ENCODE measurements at regions not wholly inside any gene's neighbourhood (a gene's known extent, or its start where the extent isn't known, plus 50 kb on each side); places are given as distances from the start of the nearest gene placed in this dataset.

DNA sequence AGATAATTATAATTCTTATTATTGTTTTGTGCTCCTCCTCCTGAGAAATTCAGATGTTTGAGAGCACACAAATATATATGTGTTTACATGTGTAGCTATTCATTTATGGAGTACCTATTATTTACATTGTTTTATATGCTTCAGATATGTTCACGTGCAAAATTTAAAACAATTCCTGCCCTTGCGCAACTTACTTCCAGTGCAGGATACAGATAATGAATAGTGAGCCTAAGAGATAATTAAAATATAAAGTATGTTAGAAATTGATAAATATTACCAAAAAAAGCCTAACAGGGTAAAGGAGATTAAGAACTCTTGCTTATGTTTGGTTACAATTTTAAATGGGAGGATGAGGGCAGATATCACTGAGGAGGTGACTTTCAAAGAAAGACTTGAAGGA, 81.7 kb upstream of the DPH6 start:
- H2BK20ac ChIP-seq (ENCODE audit: low read depth, low read length), result no peak overlapping the region
- H4K91ac ChIP-seq (ENCODE audit: insufficient read depth, low read depth, low read length), result no peak overlapping the region
- H3K9me1 ChIP-seq (ENCODE audit: insufficient read depth, low read length), result no peaks in the 10 kb centered on the region; the same call in 1 of the 2 replicates
- H3K18ac ChIP-seq (ENCODE audit: low read depth, low read length), result no peak overlapping the region
- H3K56ac ChIP-seq (ENCODE audit: extremely low read depth, insufficient read depth, low read length), result no peak overlapping the region
- no peak overlapping the region for H2BK15ac ChIP-seq (ENCODE audit: low read depth, low read length)
- in situ Hi-C loops (cut with MboI; ENCODE audit: low sequenced_read_pairs), result no loop called here
- H3K4me1 ChIP-seq (ENCODE audit: control insufficient read depth, insufficient read depth, low read length), result peaks cover 9% of the 10 kb centered on the region
- no peaks in the 10 kb centered on the region for H4K20me1 ChIP-seq (ENCODE audit: insufficient read depth, low read length)
- H3K9ac ChIP-seq (ENCODE audit: low read depth, low read length), result no peak overlapping the region
- no TSS peak for BruUV-seq (replicated peaks)
- POLR2A ChIA-PET (ENCODE audit: unreplicated experiment), result no interaction called here
- no peak overlapping the region for H2BK5ac ChIP-seq (ENCODE audit: low read depth, low read length, poor library complexity, severe bottlenecking)
- ATAC-seq (ENCODE audit: low read depth), result no peak
- no peak overlapping the region for H3K4ac ChIP-seq (ENCODE audit: low read depth, low read length)
- H4K5ac ChIP-seq (ENCODE audit: low read depth, low read length), result no peak overlapping the region
- no peaks in the 10 kb centered on the region for H3K9me3 ChIP-seq (ENCODE audit: control insufficient read depth, insufficient read depth, low read length)
- H4K8ac ChIP-seq (ENCODE audit: low read depth in 2 of 2, low read length in 2 of 2), result no peak overlapping the region
- no peak for DNase-seq
- intact Hi-C loops (cut with micrococcal nuclease), result no loop called here
- H3K23ac ChIP-seq (ENCODE audit: low read depth, low read length), result no peak overlapping the region
- H3K4me3 ChIP-seq (ENCODE audit: insufficient read depth, low read depth, low read length), result no peak overlapping the region
- WGBS, 2 experiments (ENCODE audit: extremely low coverage in 2 of 2, insufficient read length in 1 of 2), result no CpG with 5 or more reads among the region's 2 CpGs
- no peaks in the 10 kb centered on the region for H3K27me3 ChIP-seq (ENCODE audit: control insufficient read depth, insufficient read depth, low read length)
- H3K36me3 ChIP-seq (ENCODE audit: control insufficient read depth, insufficient read depth, low read length), result no peaks in the 10 kb centered on the region
- H2AK5ac ChIP-seq (ENCODE audit: low read depth, low read length), result no peak overlapping the region
- no peak overlapping the region for H2BK120ac ChIP-seq (ENCODE audit: low read depth, low read length)
- no peaks in the 10 kb centered on the region for H3K79me1 ChIP-seq (ENCODE audit: low read depth in 1 of 2, low read length in 2 of 2)
- CTCF ChIA-PET, result no interaction called here
- H2AFZ ChIP-seq (replicated peaks; ENCODE audit: low read length, poor library complexity), result no peak overlapping the region
- TF ChIP-seq MXI1 (IDR thresholded peaks at IDR 0.05; ENCODE audit: borderline replicate concordance, low read depth, low read length), result no peak
- peak; percentile 72 for TF ChIP-seq CEBPB (IDR thresholded peaks at IDR 0.05; ENCODE audit: low read depth, low read length)
- TF ChIP-seq, protein P1, sequence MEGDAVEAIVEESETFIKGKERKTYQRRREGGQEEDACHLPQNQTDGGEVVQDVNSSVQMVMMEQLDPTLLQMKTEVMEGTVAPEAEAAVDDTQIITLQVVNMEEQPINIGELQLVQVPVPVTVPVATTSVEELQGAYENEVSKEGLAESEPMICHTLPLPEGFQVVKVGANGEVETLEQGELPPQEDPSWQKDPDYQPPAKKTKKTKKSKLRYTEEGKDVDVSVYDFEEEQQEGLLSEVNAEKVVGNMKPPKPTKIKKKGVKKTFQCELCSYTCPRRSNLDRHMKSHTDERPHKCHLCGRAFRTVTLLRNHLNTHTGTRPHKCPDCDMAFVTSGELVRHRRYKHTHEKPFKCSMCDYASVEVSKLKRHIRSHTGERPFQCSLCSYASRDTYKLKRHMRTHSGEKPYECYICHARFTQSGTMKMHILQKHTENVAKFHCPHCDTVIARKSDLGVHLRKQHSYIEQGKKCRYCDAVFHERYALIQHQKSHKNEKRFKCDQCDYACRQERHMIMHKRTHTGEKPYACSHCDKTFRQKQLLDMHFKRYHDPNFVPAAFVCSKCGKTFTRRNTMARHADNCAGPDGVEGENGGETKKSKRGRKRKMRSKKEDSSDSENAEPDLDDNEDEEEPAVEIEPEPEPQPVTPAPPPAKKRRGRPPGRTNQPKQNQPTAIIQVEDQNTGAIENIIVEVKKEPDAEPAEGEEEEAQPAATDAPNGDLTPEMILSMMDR (conservative IDR thresholded peaks at IDR 0.05; ENCODE audit: low read depth, low read length), result no peak
- no peak for TF ChIP-seq FOS (IDR thresholded peaks at IDR 0.05; ENCODE audit: low read depth, low read length)
- H3K4me2 ChIP-seq (ENCODE audit: low read depth, low read length), result no peak overlapping the region
- H3K27ac ChIP-seq (ENCODE audit: insufficient read depth, low read length), result no peak overlapping the region
- no peak overlapping the region for H2AK9ac ChIP-seq (replicated peaks; ENCODE audit: low read depth, low read length, poor library complexity)
- no peak overlapping the region for H3K14ac ChIP-seq (replicated peaks; ENCODE audit: low read depth, low read length)
- dilution Hi-C loops (cut with HindIII; ENCODE audit: low sequenced_read_pairs, unreplicated experiment), result no loop called here

Data from IMR-90 (cell line).